PC-9 (cell line): ENCODE measurements at regions not wholly inside any gene's neighbourhood (a gene's known extent, or its start where the extent isn't known, plus 50 kb on each side); places are given as distances from the start of the nearest gene placed in this dataset.
"Not testable (repeated sequence)": the region's sequence is repeated elsewhere in the genome, so short reads cannot be mapped to it uniquely, and the experiment has no call there.

Experiments
- BruUV-seq: library from RNA; stranded (reverse); fragments of 400-500 nt; replicated peaks from 2 replicates; lab custom pipeline; 2021; lab: Mats Ljungman, UMichigan
- CTCF ChIA-PET: fragments of 300-600 bp; sonication (Branson Sonifier 250); formaldehyde crosslinking; loops from one replicate; lab custom pipeline; 2022; ENCODE audit warnings: antibody characterized with exemption; lab: Charles Lee
- POLR2A ChIA-PET: fragments of 300-600 bp; sonication (Branson Sonifier 250); formaldehyde crosslinking; loops from one replicate; lab custom pipeline; 2022; ENCODE audit warnings: antibody characterized with exemption; ENCODE audit not compliant: unreplicated experiment; lab: Charles Lee
- DNase-seq, 2 experiments: peaks; one replicate each; pipeline versions ENCODE4 v3.0.0 to v3.0.0-alpha.2; 2015 to 2022; ENCODE audit warnings: mixed read lengths in 1 of 2
- H2AFZ ChIP-seq: fragments of 200-600 bp; sonication (generic); 2 replicates; pipeline ENCODE4 v1.8.1; 2017; ENCODE audit warnings: antibody characterized with exemption
- H3F3A ChIP-seq: fragments of 200-600 bp; sonication (generic); 2 replicates; pipeline ENCODE4 v1.8.1; 2017; ENCODE audit warnings: antibody characterized with exemption, mild to moderate bottlenecking, low read depth; ENCODE audit not compliant: insufficient read depth
- H3K27ac ChIP-seq: fragments of 200-600 bp; sonication (generic); 2 replicates; pipeline ENCODE4 v1.6.1; 2016; ENCODE audit warnings: mixed run types
- H3K27me3 ChIP-seq: fragments of 200-600 bp; sonication (generic); 2 replicates; pipeline ENCODE4 v1.6.1; 2016; ENCODE audit warnings: low read depth, mixed run types; ENCODE audit not compliant: insufficient read depth
- H3K36me3 ChIP-seq: fragments of 200-600 bp; sonication (generic); 2 replicates; pipeline ENCODE4 v1.6.1; 2016; ENCODE audit warnings: low read depth, mixed run types
- H3K4me1 ChIP-seq: fragments of 200-600 bp; sonication (generic); replicated peaks from 2 replicates; pipeline ENCODE4 v1.6.1; 2016; ENCODE audit warnings: mixed run types; ENCODE audit not compliant: insufficient read depth
- H3K4me2 ChIP-seq: fragments of 200-600 bp; sonication (generic); 2 replicates; pipeline ENCODE4 v1.6.1; 2017; ENCODE audit warnings: mixed run types
- H3K4me3 ChIP-seq: fragments of 200-600 bp; sonication (generic); 2 replicates; pipeline ENCODE4 v1.6.1; 2016; ENCODE audit warnings: mixed run types
- H3K79me2 ChIP-seq: fragments of 200-600 bp; sonication (generic); 2 replicates; pipeline ENCODE4 v1.6.1; 2017; ENCODE audit warnings: low read depth, mixed run types
- H3K9me2 ChIP-seq: fragments of 200-600 bp; sonication (generic); 2 replicates; pipeline ENCODE4 v1.8.1; 2017; ENCODE audit warnings: mild to moderate bottlenecking; ENCODE audit not compliant: insufficient read depth
- H3K9me3 ChIP-seq: fragments of 200-600 bp; sonication (generic); 2 replicates; pipeline ENCODE4 v1.8.1; 2016; ENCODE audit warnings: low read depth; ENCODE audit not compliant: insufficient read depth
- H4K20me1 ChIP-seq: fragments of 200-600 bp; sonication (generic); 2 replicates; pipeline ENCODE4 v1.8.1; 2017; ENCODE audit not compliant: insufficient read depth
- EZH2 ChIP-seq: fragments of 200-600 bp; sonication (generic); IDR thresholded peaks from 2 replicates; pipeline ENCODE4 v1.8.0; 2017; ENCODE audit warnings: antibody characterized with exemption, low read depth
- intact Hi-C: fragments of 100-400 bp; cut with micrococcal nuclease; formaldehyde crosslinking; loops from one replicate; pipeline ENCODE4 v1.10.0; 2022; ENCODE audit not compliant: unreplicated experiment
- TF ChIP-seq, protein P1 (sequence below): fragments of 200-600 bp; sonication (generic); conservative IDR thresholded peaks from 2 replicates; pipeline ENCODE4 v1.6.1; 2017; ENCODE audit warnings: mixed run types, antibody characterized with exemption, mild to moderate bottlenecking, moderate library complexity

DNA sequence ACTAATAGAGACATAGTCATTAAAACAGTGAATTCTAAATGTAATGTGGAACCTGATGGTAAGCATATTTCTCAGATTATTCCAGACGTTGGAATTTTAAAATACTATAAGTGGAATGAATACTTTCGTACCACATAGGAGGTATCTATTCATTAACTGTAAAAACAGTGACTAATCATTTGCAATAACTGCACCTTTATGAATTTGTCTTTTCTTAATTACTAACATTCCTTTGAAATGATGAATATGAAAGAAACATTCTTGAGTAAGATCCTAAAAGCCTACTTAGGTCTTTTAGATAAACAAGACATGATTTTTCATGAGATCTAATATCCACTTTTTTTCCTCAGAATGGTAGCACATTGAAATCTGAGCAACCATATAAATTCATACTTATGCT, 549.0 kb upstream of the LRRN3 start:
- no peaks in the 10 kb centered on the region for H3K4me1 ChIP-seq
- no peaks in the 10 kb centered on the region for H3K9me3 ChIP-seq
- H3K27me3 ChIP-seq = no peaks in the 10 kb centered on the region
- no peaks in the 10 kb centered on the region for H3K79me2 ChIP-seq
- H3K27ac ChIP-seq = no peak overlapping the region
- intact Hi-C loops = loop anchor here (1.0 kb wide), 1 partner anchor 7 kb away; no protein-coding TSS in a partner anchor
- no peak for TF ChIP-seq EZH2
- TF ChIP-seq, protein P1, sequence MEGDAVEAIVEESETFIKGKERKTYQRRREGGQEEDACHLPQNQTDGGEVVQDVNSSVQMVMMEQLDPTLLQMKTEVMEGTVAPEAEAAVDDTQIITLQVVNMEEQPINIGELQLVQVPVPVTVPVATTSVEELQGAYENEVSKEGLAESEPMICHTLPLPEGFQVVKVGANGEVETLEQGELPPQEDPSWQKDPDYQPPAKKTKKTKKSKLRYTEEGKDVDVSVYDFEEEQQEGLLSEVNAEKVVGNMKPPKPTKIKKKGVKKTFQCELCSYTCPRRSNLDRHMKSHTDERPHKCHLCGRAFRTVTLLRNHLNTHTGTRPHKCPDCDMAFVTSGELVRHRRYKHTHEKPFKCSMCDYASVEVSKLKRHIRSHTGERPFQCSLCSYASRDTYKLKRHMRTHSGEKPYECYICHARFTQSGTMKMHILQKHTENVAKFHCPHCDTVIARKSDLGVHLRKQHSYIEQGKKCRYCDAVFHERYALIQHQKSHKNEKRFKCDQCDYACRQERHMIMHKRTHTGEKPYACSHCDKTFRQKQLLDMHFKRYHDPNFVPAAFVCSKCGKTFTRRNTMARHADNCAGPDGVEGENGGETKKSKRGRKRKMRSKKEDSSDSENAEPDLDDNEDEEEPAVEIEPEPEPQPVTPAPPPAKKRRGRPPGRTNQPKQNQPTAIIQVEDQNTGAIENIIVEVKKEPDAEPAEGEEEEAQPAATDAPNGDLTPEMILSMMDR = no peak
- DNase-seq = peak in 1 of 2 experiments; percentile 39
- H2AFZ ChIP-seq = no peak overlapping the region
- H4K20me1 ChIP-seq = no peaks in the 10 kb centered on the region
- no peaks in the 10 kb centered on the region for H3F3A ChIP-seq
- H3K36me3 ChIP-seq = no peaks in the 10 kb centered on the region
- H3K4me2 ChIP-seq = no peak overlapping the region
- POLR2A ChIA-PET = no interaction called here
- CTCF ChIA-PET = no interaction called here
- H3K9me2 ChIP-seq = no peaks in the 10 kb centered on the region
- no peak overlapping the region for H3K4me3 ChIP-seq
- BruUV-seq = no TSS peak

DNA sequence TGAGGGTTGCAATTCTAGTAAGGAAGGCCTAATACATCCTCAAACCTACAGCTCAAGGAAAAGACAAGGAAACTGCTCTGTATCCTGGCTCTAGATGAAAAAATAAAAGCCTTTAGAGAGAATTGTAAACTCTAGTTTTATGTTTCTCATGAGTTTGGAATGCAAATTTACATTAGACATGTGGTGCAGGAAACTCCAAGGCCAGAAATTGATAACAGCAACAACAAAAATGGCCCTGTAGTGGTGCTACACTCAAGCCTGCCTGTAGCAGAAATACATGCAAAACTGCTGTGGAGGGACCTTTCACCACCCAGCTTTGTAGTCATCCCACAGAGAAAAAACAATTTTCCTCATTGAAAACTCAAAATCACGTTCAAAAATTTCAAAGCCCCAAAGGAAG, 546.7 kb upstream of the LRRN3 start:
- Histone ChIP-seq H3K27me3 (no peaks in the 10 kb centered on the region), H3K79me2 (no peaks in the 10 kb centered on the region), H3F3A (no peaks in the 10 kb centered on the region), H3K9me3 (no peaks in the 10 kb centered on the region), H3K4me2 (no peak overlapping the region), H4K20me1 (no peaks in the 10 kb centered on the region), H3K4me3 (no peak overlapping the region), H3K9me2 (no peaks in the 10 kb centered on the region), H3K27ac (no peak overlapping the region), H3K36me3 (no peaks in the 10 kb centered on the region), H2AFZ (no peak overlapping the region), H3K4me1 (no peaks in the 10 kb centered on the region)
- ChIA-PET POLR2A (no interaction called here), CTCF (no interaction called here)
- no TSS peak for BruUV-seq
- no peak for TF ChIP-seq EZH2
- DNase-seq = no peak
- intact Hi-C loops = no loop called here

DNA sequence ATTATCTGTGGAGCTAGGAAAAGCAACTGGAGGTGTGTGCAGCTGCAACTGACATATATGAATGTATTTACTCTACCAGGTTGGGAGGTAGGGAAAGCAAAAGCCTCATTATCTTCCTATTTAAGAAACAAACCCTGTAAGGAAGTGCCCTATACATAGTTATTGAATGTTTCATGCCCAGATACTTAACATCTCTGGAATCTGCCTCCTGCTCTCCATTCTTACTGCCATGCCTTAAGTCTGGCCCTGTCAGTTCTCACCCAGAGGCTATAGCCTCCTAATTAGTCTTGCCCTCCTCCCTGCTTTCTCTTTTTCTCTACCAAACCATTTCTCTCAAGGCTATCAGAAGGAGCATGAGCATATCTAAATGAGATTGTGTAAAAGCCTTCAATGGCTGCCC, 542.6 kb upstream of the LRRN3 start:
- no peak for TF ChIP-seq EZH2
- TF ChIP-seq, protein P1 = no peak
- no peak overlapping the region for H3K4me2 ChIP-seq
- no peaks in the 10 kb centered on the region for H3F3A ChIP-seq
- no peaks in the 10 kb centered on the region for H3K9me3 ChIP-seq
- H3K27me3 ChIP-seq = no peaks in the 10 kb centered on the region
- H3K79me2 ChIP-seq = no peaks in the 10 kb centered on the region
- H3K9me2 ChIP-seq = no peaks in the 10 kb centered on the region
- no peak overlapping the region for H3K4me3 ChIP-seq
- H3K27ac ChIP-seq = no peak overlapping the region
- ChIA-PET CTCF (no interaction called here), POLR2A (interaction anchor here (0.6 kb wide), 1 partner anchor 105 kb away, joined by 3 read pairs; no protein-coding TSS in a partner anchor)
- no peaks in the 10 kb centered on the region for H4K20me1 ChIP-seq
- intact Hi-C loops = no loop called here
- no peaks in the 10 kb centered on the region for H3K4me1 ChIP-seq
- no peak for DNase-seq
- H3K36me3 ChIP-seq = no peaks in the 10 kb centered on the region
- BruUV-seq = no TSS peak
- H2AFZ ChIP-seq = no peak overlapping the region

DNA sequence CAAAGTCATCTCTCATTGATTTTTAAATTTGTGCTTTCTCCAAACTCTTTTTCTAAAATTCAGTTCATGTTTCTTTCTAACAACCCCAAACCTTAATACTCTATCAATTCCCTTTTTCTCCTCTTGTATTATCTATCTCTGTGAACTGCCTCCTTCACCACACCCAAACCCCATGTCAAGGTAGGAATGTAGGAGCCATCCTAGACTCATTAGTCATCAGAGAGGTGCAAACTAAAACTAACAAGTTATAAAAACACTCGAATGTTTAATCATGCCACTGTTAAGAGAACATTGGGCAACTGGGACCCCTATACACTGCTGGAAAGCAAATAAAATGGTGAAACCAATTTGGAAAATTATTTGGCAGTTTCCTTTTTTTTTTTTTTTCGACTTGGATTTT, 533.8 kb upstream of the LRRN3 start:
- ChIA-PET CTCF (no interaction called here), POLR2A (no interaction called here)
- no peaks in the 10 kb centered on the region for H3K79me2 ChIP-seq
- H3K36me3 ChIP-seq = no peaks in the 10 kb centered on the region
- no peaks in the 10 kb centered on the region for H3K9me2 ChIP-seq
- H3K4me3 ChIP-seq = no peak overlapping the region
- no peaks in the 10 kb centered on the region for H3K4me1 ChIP-seq
- no peak overlapping the region for H3K27ac ChIP-seq
- H4K20me1 ChIP-seq = no peaks in the 10 kb centered on the region
- intact Hi-C loops = no loop called here
- BruUV-seq = no TSS peak
- TF ChIP-seq EZH2 = no peak
- TF ChIP-seq, protein P1 = no peak
- H3F3A ChIP-seq = no peaks in the 10 kb centered on the region
- H3K4me2 ChIP-seq = no peak overlapping the region
- no peaks in the 10 kb centered on the region for H3K27me3 ChIP-seq
- H2AFZ ChIP-seq = no peak overlapping the region
- DNase-seq = no peak
- no peaks in the 10 kb centered on the region for H3K9me3 ChIP-seq

DNA sequence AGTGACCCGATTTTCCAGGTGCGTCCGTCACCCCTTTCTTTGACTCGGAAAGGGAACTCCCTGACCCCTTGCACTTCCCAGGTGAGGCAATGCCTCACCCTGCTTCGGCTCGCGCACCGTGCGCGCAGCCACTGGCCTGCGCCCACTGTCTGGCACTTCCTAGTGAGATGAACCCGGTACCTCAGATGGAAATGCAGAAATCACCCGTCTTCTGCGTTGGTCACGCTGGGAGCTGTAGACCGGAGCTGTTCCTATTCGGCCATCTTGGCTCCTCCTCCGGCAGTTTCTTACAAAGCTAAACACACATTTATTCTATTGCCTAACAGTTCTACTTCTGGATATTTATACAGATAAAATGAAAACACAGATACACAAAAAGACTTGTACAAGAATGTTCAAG, 527.6 kb upstream of the LRRN3 start:
- BruUV-seq, H3K4me1 ChIP-seq, H3K36me3 ChIP-seq, H2AFZ ChIP-seq, POLR2A ChIA-PET, H4K20me1 ChIP-seq, CTCF ChIA-PET, intact Hi-C loops, H3F3A ChIP-seq, H3K4me3 ChIP-seq, H3K9me3 ChIP-seq, H3K27me3 ChIP-seq, H3K79me2 ChIP-seq, DNase-seq, H3K9me2 ChIP-seq, H3K4me2 ChIP-seq, H3K27ac ChIP-seq: not testable (repeated sequence)
